Fibroblast of lung (primary cell): ENCODE measurements at regions not wholly inside any gene's neighbourhood (a gene's known extent, or its start where the extent isn't known, plus 50 kb on each side); places are given as distances from the start of the nearest gene placed in this dataset.

Experiments
- DNase-seq, 2 donors: peaks; one replicate each; pipeline versions ENCODE4 v3.0.0 to v3.0.0-alpha.2; 2010; ENCODE audit warnings: low read depth in 2 of 2
- H2AFZ ChIP-seq: 2 replicates; pipeline ENCODE4 v1.5.1; 2012; ENCODE audit warnings: low read length, control low read depth, inconsistent platforms
- H3K27ac ChIP-seq: 2 replicates; pipeline ENCODE4 v1.5.1; 2011; ENCODE audit warnings: low read length, control low read depth; ENCODE audit not compliant: insufficient read depth
- H3K27me3 ChIP-seq: 2 replicates; pipeline ENCODE4 v1.5.1; 2011; ENCODE audit warnings: mild to moderate bottlenecking, low read length; ENCODE audit not compliant: control insufficient read depth, insufficient read depth
- H3K36me3 ChIP-seq: 2 replicates; pipeline ENCODE4 v1.5.1; 2011; ENCODE audit warnings: low read length; ENCODE audit not compliant: control insufficient read depth, insufficient read depth
- H3K4me1 ChIP-seq: 2 replicates; pipeline ENCODE4 v1.5.1; 2011; ENCODE audit warnings: low read length; ENCODE audit not compliant: control insufficient read depth, insufficient read depth; ENCODE audit errors: extremely low read depth
- H3K4me2 ChIP-seq: 2 replicates; pipeline ENCODE4 v1.5.1; 2011; ENCODE audit warnings: low read length, control low read depth; ENCODE audit not compliant: insufficient read depth; ENCODE audit errors: extremely low read depth
- H3K4me3 ChIP-seq, 4 experiments: fragments of 200-600 bp in 1 of 4; sonication (generic) in 1 of 4; replicated peaks in 1 of 4; 2 replicates each; pipeline ENCODE4 v1.5.1; 2011 to 2016; ENCODE audit warnings: low read length in 4 of 4, low read depth in 3 of 4, mild to moderate bottlenecking in 3 of 4, control low read depth in 2 of 4, inconsistent platforms in 1 of 4, mixed read lengths in 1 of 4; ENCODE audit not compliant: insufficient read depth in 1 of 4; ENCODE audit errors: control extremely low read depth in 1 of 4
- H3K79me2 ChIP-seq: 2 replicates; pipeline ENCODE4 v1.5.1; 2012; ENCODE audit warnings: mild to moderate bottlenecking, low read length, inconsistent platforms; ENCODE audit not compliant: control insufficient read depth, insufficient read depth
- H3K9ac ChIP-seq: 2 replicates; pipeline ENCODE4 v1.5.1; 2011; ENCODE audit warnings: mild to moderate bottlenecking, low read length, control low read depth; ENCODE audit not compliant: insufficient read depth
- H3K9me3 ChIP-seq: 2 replicates; pipeline ENCODE4 v1.5.1; 2012; ENCODE audit warnings: low read depth, low read length; ENCODE audit not compliant: control insufficient read depth, insufficient read depth
- H4K20me1 ChIP-seq: 2 replicates; pipeline ENCODE4 v1.5.1; 2011; ENCODE audit warnings: low read length; ENCODE audit not compliant: control insufficient read depth, insufficient read depth; ENCODE audit errors: extremely low read depth
- EZH2 ChIP-seq: IDR thresholded peaks from 2 replicates; pipeline ENCODE4 v1.5.1; 2012; ENCODE audit warnings: low read length, control low read depth, mild to moderate bottlenecking; ENCODE audit errors: missing control alignments
- TF ChIP-seq, protein P1 (sequence below), 2 donors: IDR thresholded peaks in 1 of 2; conservative IDR thresholded peaks in 1 of 2; 1 replicate in 1 of 2; 2 replicates in 1 of 2; pipeline ENCODE4 v1.5.1; 2011 to 2012; ENCODE audit warnings: low read length in 2 of 2, control low read depth in 1 of 2, inconsistent platforms in 1 of 2, low read depth in 1 of 2, mild to moderate bottlenecking in 1 of 2

DNA sequence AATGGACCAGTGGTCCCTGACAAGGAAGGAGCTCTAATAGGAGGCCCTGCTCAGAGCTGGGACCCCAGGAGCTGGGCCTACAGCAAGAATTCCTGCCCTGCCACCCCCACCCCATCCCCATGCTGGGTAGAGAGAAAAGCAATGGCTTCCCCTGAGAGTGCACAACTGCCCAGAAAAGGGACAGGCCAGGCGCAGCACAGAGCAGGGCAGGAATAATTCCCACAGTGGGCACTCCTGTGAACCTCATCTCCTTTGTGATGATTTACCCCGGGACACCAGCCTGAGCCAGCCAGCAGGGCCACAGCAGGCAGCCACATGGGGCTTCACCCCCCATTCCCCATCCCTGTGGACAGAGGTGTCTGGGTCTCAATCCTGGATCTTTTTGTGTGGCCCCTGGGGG is 104.0 kb upstream of the IQSEC1 start:
- Histone ChIP-seq H3K27me3 (no peaks in the 10 kb centered on the region), H3K36me3 (no peaks in the 10 kb centered on the region), H3K4me2 (no peak overlapping the region), H2AFZ (no peak overlapping the region), H4K20me1 (no peaks in the 10 kb centered on the region), H3K9me3 (no peaks in the 10 kb centered on the region), H3K4me3 (no peak overlapping the region), H3K9ac (no peak overlapping the region), H3K4me1 (no peaks in the 10 kb centered on the region), H3K79me2 (no peaks in the 10 kb centered on the region), H3K27ac (no peak overlapping the region)
- TF ChIP-seq, protein P1, sequence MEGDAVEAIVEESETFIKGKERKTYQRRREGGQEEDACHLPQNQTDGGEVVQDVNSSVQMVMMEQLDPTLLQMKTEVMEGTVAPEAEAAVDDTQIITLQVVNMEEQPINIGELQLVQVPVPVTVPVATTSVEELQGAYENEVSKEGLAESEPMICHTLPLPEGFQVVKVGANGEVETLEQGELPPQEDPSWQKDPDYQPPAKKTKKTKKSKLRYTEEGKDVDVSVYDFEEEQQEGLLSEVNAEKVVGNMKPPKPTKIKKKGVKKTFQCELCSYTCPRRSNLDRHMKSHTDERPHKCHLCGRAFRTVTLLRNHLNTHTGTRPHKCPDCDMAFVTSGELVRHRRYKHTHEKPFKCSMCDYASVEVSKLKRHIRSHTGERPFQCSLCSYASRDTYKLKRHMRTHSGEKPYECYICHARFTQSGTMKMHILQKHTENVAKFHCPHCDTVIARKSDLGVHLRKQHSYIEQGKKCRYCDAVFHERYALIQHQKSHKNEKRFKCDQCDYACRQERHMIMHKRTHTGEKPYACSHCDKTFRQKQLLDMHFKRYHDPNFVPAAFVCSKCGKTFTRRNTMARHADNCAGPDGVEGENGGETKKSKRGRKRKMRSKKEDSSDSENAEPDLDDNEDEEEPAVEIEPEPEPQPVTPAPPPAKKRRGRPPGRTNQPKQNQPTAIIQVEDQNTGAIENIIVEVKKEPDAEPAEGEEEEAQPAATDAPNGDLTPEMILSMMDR (conservative IDR thresholded peaks at IDR 0.05 in 1 of 2, IDR thresholded peaks at IDR 0.05 in 1 of 2; ENCODE audit: low read depth in 1 of 2, low read length in 2 of 2) = no peak
- TF ChIP-seq EZH2 = no peak
- DNase-seq = no peak

DNA sequence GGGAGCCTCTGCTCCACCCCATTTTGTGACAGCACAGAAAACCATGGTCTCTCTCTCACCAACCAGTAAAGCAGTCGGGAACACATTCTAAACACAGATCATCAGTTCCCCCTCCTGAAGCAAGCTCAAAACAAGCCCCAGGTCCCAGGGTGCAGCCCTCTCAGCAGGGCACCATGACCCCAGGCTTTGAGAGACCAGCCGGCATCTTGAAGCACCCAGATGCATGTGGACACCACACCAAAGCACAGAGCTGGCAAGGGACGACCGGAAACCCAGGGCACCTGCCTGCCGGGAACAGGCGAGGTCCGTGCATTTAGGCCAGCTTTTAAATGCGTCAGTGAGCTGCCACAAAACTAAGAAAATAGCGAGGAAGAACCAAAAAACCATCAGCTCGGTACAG is 103.2 kb upstream of the IQSEC1 start:
- no peak overlapping the region for H3K4me3 ChIP-seq
- no peak for DNase-seq
- H3K27ac ChIP-seq = no peak overlapping the region
- no peaks in the 10 kb centered on the region for H3K9me3 ChIP-seq
- H3K36me3 ChIP-seq = no peaks in the 10 kb centered on the region
- H3K79me2 ChIP-seq = no peaks in the 10 kb centered on the region
- no peak overlapping the region for H2AFZ ChIP-seq
- no peak overlapping the region for H3K9ac ChIP-seq
- H3K4me1 ChIP-seq = no peaks in the 10 kb centered on the region
- TF ChIP-seq, protein P1 (conservative IDR thresholded peaks at IDR 0.05 in 1 of 2, IDR thresholded peaks at IDR 0.05 in 1 of 2; ENCODE audit: low read depth in 1 of 2, low read length in 2 of 2) = no peak
- no peak for TF ChIP-seq EZH2
- H3K4me2 ChIP-seq = no peak overlapping the region
- no peaks in the 10 kb centered on the region for H3K27me3 ChIP-seq
- no peaks in the 10 kb centered on the region for H4K20me1 ChIP-seq

DNA sequence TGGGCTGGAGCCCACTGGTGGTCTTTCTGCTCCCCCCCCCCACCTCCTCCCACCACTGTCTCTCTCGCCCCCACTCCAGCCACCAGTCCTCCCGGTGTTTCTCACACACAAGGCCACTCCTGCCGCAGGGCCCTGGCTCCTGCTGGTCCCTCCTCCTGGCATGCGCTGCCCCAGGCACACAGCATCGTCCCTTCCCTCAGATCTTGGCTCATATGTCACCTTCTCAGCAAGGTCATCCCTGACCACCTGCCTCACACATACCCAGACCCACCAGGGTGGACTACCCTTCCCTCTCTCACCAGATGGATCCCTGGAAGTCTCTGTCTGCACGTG is 101.5 kb upstream of the IQSEC1 start:
- Histone ChIP-seq H3K4me1 (no peaks in the 10 kb centered on the region), H3K27ac (no peak overlapping the region), H2AFZ (no peak overlapping the region), H3K9ac (no peak overlapping the region), H3K9me3 (no peaks in the 10 kb centered on the region), H3K4me2 (no peak overlapping the region), H3K36me3 (no peaks in the 10 kb centered on the region), H3K79me2 (no peaks in the 10 kb centered on the region), H4K20me1 (no peaks in the 10 kb centered on the region), H3K27me3 (no peaks in the 10 kb centered on the region), H3K4me3 (no peak overlapping the region)
- no peak for DNase-seq
- TF ChIP-seq, protein P1 (conservative IDR thresholded peaks at IDR 0.05 in 1 of 2, IDR thresholded peaks at IDR 0.05 in 1 of 2; ENCODE audit: low read depth in 1 of 2, low read length in 2 of 2) = no peak
- no peak for TF ChIP-seq EZH2
